ENCODE measurements at regions not wholly inside any gene's neighbourhood (a gene's known extent, or its start where the extent isn't known, plus 50 kb on each side); places are given as distances from the start of the nearest gene placed in this dataset.

DNA sequence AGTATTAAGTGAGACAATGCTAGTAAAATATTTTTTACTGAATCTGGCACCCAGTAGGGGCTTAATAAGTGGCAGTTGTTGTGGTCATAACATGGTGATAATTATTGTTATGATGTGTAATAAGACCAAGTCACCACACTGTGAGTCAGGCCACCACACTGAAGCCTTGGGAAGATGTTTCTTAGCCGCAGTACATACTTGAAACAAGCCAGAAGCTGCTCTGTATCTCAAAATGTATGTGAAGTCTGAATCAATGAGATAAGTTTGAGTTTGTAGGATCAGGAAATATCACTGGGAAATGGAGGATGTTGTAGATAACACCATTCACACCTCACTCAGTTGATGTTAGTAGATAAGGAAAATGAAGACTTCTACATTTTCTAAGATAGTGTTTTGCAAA lies 51.3 kb upstream of the PTPN3 start:
- DNase-seq (ENCODE audit: low read depth in 3 of 3, low spot score in 2 of 3) = no peak

DNA sequence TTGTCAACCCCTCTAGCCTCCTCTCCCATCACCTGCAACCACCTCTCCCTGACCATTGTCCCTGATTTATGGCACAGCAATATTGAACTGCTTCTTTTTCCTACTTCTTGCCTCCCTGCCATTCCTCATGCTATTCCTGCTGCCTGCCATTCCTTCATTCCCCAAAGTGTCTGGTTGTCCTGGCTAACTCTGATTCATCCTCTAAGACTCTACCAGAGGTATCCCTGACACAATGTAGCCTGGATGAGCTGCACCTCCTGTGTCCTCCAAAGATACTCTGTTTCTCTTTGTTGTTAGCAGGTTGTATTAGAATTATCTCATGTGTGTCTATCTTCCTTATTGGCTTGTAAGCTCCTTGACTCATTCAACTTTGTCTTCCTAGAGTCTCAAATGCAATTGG lies 53.5 kb upstream of the PTPN3 start:
- no peak for DNase-seq (ENCODE audit: low read depth in 3 of 3, low spot score in 2 of 3)

DNA sequence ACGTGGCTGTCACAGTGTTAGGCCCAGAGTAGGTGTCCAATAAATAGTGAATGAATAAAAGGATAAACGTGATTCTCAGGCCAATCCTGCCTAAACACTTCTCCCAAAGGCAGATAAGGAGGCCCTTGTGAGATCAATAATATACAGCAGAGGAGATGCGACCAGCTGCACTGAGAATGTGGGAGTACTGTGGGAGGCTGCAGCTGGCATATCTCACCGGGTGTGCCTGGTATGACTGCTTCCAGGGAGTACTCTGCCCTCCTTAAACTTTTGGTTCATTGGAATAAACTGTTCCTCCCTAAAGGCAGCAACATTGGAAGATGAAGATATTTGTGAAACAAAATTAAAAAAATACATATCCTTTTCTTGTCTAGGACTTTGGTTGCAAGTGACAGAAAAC lies 57.1 kb upstream of the PTPN3 start:
- no peak for DNase-seq (ENCODE audit: low read depth in 3 of 3, low spot score in 2 of 3)

DNA sequence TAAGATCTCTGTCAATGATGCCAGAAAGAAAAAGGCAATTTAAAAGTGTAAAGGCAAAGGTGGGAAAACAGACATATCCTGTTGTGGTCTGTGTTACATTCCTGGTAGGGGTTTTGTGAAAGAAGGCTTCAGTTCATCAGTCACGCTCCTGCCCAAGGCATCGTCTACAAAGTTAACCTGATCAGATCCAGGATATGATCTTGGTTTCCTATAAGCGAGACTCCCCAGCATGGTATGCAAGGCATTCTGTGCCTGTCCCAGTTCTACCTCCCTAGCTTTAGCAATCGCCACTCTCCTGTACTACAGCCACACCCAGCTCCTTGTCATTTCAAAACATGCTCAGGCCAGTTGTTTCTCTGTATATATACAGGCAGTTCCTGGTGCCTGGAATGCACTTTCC lies 58.0 kb upstream of the PTPN3 start:
- DNase-seq (ENCODE audit: low read depth in 3 of 3, low spot score in 2 of 3) = no peak

DNA sequence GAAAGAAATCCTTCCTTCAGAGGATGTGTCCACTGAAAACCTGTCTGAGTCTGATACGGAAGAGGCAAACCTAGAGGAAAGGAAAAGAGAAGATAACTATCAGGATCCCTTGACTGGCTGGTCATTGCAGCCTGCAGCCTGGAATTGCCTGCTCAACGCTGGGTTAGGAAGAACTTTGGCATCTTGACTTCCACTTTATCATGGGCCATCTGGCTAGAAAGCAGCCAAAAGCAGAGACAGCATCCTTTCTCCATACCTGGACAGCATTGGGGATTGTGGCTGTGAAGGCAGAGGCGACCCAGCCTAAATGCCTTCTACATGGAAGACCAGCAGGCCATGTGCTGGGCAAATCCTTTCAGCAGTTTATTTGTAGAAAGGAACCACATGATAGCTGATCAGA lies 58.7 kb upstream of the PTPN3 start:
- DNase-seq (ENCODE audit: low read depth in 3 of 3, low spot score in 2 of 3) = no peak

DNA sequence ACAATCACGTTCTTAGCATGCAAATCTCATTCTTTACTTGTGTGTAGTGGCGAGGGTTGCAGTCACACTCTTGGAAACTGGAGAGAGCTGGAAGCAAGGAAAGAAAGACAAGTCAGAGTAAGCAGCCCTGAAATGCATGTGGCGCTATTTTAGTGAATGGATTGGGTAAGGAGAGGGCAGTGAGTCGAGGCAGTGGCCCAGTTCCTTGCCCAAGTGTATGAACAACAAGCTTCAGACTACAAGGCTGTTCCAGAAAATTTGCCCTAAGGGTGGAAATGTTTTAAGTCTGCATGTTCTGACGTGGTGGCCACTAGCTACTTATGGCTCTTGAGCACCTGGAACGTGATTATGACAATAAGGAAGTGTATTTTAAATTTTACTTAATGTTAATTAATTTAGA lies 59.4 kb upstream of the PTPN3 start:
- no peak for DNase-seq (ENCODE audit: low read depth in 3 of 3, low spot score in 2 of 3)

DNA sequence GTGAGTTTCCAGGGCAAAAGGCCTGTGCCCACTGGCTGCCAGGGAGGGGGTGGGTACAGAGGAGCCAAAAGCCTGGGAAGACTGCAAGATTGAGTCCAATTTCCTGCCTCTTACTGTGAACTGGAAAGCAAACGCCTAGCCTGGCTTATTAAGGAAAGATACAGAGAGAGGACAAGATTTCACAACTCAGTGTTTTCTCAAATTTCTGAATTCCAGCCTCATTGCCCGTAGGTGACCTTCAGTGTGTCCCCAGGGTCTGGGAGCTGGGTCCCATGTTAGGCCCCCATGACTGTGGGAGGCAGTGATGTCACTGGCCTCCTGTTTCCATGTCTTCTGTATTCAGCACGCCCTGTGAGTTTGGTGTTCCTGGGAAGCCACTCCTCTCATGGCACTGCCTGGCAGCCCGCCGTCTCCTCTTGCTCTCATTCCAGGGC lies 60.6 kb upstream of the PTPN3 start:
- no peak for DNase-seq (ENCODE audit: low read depth in 3 of 3, low spot score in 2 of 3)

DNA sequence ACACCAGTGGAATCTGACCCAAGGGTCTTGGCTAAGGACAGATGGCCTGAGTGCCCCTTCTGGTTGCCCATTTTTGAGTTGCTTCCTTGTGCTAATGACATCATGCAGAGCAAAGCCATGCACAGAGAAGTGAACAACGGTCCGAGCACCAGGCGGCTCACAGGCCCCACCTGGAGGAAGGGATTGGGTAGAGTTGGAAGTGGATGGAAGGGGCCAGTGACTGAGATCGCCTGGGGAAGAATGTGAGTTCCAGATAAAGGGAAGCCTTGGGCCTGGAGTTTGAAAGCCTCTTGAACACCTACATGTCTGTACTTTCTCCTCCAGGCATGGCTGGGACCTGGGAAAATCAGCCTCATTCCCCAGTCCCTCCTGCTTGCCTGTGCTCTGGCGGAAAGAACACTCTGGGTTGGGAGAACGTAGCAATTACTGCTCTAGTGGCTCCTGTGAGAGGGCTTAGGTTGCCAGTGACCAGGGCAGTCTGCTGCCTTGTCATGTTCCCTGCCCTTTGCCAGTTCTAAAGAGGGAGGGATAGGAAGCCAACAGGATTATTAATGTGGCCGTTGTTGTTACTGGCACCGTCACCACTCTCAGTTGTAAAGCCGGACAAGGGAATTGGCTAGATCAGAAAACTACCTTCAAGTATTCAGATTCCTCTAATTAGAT lies 62.5 kb upstream of the PTPN3 start:
- no peak for DNase-seq (ENCODE audit: low read depth in 3 of 3, low spot score in 2 of 3)

DNA sequence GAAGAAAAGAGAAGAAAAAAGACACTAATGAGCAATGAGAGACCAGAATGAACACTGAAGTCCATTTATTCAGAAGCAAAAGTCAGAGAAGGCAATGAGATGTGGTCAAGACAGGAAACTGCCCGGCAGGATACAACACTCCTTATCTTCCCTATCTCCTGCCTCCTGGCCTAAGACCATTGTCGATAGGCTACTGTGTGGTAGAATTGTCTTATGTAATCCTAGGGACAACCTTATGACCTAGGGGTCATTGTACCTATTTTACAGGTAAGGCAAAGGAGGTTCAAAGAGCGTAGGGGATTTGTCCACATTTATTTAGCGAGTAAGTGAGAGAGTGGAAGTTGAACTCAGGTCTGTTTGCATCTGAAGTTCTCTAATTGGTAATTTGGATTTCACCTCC lies 63.0 kb upstream of the PTPN3 start:
- no peak for DNase-seq (ENCODE audit: low read depth in 3 of 3, low spot score in 2 of 3)

DNA sequence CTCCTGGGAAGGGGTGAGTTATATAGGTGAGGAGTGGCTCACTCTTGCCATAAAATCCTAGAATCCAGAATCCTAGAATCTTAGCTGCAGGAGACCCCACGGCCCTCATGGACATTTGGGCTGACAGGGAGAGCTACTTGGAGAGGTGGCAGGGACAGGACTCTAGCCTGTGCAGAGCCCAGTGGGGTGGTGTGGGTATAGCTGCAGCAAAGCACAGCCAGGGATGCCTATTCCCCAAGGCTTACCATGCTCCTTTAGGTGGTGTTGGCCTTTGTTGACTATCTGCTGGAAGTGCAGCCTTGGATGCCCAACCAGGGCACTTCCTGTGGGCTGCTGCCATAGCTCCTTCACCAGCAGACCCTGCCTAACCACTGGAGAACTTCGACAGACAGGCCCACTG lies 70.0 kb upstream of the PTPN3 start:
- no peak for DNase-seq (ENCODE audit: low read depth in 3 of 3, low spot score in 2 of 3)

DNA sequence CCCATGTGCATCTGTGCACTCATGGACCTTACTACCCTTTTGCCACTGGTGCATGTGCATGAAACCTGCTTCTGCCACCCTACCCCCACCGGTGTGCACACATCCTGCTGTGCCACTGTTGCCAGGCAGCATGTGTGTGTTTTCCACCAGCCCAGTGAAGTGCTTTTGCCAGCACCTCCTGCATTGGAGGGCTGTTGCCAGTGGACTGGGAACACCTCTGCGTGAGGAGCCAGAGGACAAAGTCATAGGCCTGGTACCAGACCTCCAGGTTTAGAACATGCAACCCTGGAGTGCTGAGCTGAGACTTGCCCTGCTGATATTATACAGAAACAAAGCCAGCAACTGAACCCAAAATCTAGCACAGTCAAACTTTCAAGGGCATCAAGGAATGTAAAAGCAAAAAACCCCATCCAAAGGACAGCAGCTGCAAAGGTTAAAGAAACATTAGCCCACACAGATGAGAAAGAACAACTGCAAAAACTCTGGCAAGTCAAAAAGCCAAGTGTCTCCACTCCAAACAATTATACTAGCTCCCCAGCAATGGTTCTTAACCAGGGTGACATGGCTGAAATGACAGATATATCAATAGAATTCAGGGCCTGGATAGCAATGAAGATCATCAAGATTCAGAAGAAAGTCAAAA lies 70.6 kb upstream of the PTPN3 start:
- no peak for DNase-seq (ENCODE audit: low read depth in 3 of 3, low spot score in 2 of 3)

DNA sequence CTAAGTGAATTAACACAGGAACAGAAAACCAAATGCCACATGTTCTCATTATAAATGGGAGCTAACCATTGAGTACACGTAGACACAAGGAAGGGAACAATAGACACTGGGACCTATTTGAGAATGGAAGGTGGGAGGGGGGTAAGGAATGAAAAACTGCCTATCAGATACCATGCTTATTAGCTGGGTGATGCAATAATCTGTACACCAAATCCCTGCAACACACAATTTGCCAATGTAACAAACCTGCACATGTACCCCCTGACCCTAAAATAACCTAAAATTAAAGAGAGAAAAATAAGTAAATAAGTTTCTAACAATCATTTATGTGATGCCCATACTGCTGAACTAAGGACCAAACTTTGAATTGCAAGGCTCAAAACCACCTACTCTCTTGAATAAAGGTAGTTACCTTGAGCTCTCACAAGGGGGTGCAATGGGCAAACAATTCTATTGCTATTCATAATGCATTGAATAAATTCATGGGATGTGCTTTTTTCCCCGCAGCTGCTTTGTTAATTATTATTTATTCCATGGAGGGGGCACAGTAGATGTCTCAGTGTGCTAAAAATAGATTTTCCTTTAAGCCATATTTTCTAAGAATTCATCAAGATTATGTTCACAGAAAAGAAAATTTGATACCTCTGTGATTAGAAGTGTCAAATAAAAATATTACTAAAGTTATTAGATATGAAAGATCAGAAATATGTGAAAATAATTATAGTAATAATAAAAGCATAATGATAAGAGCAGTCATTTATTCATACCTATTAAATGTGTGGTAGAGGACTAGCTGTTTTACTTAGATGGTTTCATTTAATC lies 76.2 kb upstream of the PTPN3 start:
- DNase-seq (ENCODE audit: low read depth in 3 of 3, low spot score in 2 of 3) = peak in 2 of 3 donors; percentile 35 to 47

DNA sequence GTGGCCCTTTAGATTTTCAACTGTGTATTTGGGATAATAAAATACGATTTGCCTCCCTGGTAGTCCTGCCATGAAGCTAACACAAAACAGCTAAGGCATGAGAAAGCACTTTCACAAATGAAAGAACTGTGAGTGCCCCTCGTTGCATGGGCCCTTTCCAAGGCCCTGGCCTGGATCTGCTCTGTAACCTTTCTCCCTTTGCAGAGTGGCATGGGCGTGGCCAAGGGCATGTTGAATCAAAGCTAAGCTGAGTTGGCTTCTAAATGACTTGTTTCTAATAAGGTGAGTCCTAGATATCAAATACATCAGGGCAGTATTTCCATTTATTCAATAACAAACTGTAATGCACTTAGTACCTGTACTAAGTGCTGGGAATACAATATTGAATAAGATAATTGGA lies 78.7 kb upstream of the PTPN3 start:
- DNase-seq (ENCODE audit: low read depth in 3 of 3, low spot score in 2 of 3) = no peak

DNA sequence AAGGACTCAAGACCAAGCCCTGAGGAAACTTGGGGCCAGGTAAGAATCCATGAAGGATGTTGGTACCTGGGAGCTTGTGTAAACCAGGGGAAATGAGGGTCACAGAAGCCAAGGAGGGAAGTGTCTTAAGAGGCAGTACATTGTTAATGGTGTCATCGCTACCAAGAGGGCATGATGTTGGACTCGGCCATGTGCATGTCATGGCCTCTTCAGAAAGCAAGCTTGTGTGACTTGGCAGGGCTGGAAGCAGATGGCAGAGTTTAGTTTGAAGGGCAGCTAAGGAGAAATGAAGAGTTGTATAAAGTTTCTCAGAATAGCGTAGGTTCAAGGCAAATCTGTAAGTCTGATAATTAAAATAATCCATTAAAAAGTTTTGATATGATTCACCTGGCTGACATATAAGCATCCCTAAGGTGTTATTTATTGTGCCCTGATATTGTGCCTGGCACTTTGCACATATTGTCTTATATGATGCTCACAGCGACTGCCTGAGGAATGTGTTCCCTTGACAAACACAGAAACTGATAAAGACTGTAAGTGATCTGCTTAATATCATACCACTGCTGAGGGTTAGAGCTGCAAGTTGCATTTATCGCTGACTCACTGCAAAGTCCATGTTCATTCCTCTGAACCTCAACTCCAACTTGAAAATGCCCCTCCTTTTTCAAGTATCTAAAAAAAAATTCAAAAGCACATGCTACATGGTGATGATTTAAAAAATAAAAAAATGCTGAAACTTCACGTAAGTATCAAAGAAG lies 81.3 kb upstream of the PTPN3 start:
- DNase-seq (ENCODE audit: low read depth in 3 of 3, low spot score in 2 of 3) = no peak

DNA sequence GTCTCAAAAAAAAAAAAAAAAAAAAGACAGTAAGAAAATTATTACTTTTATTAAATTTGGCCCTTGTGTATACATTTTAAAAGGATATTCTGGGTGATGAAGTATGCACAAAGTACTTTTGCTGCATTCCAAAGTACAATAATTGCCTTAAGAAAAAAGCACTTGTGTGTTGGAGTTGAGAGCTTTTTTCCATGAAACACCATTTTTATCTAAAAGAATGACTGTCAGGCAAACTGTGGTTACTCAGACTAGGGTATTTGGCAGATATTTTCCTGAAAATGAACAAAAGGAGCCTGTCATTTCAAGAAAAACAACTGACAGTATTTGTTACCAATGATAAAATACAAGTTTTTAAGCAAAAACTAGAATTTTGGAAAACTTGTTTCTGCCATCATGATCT lies 84.3 kb upstream of the PTPN3 start:
- no peak for DNase-seq (ENCODE audit: low read depth in 3 of 3, low spot score in 2 of 3)

DNA sequence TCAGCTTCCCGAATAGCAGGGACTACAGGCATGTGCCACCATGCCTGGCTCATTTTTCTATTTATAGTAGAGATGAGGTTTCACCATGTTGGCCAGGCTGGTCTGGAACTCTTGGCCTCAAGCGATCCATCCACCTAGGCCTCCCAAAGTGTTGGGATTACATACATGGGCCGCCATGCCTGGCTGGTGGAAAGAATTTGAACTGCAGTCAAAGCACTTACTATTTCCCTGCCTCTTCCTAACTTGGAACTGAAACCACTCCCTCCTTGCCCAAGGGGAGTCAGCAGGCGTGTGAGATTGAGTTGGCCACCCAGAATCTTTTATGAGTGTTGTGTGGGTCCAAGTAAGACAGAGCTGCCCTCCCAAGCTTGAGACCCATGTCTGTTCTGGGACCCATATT lies 86.1 kb upstream of the PTPN3 start:
- no peak for DNase-seq (ENCODE audit: low read depth in 3 of 3, low spot score in 2 of 3)

DNA sequence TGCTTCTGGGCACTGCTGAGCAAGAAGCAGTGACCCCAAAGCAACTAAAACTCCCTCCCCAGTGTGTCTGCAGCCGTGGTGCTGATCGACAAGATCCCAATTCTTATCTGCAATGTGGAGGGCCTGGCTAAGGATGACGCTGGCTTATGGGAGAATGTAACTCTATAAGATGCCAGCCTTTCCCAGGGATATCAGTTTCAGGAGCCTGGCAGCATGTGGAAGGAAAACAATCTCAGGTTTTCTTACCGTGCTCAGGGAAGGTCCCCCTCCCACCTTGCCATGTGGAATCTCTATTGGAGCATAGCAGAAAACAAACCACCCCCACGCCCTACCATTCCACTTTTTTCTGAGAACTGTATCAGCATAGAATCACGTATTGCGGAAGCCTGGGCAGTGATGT lies 87.7 kb upstream of the PTPN3 start:
- peak; percentile 45 to 65 (median 56) for DNase-seq (ENCODE audit: low read depth in 3 of 3, low spot score in 2 of 3)

DNA sequence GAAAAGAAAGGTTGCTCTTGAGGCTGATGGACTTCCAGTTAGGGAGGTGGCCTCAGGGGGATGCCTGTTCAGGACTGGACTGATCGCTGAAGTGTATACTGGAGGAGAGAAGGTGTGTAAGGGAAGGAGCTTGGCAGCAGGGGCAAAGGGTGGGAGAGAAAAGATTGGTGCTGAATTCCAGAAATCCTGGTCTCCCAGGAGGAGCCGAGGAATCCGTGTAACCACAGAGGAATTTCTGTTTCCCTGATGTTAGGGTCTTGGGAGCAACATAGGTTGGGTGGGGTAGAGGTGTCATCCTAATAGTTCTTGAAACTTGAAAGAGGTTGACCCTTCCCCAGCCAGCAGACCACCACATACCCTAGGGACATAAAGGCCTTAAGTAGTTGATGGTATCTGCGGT lies 88.9 kb upstream of the PTPN3 start:
- DNase-seq (ENCODE audit: low read depth in 3 of 3, low spot score in 2 of 3) = no peak

DNA sequence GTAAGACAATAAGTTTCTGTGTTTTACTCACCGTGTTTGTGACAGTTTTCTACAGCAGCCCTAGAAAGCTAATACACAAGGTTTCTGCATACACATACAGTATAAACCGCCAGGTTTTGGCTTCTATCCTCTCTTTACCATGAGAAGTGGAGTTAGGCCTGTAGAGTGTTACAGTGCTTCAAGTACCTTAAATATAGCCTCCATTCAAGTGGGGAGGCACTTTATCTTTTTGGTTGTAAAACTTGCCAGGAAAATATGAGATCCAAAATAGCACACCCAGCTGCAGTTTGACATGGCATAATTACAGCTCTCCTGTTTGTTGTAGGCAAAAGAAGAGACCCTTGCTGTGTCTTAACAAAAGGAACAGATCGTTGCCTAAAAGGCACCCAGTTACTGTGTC lies 90.3 kb upstream of the PTPN3 start:
- no peak for DNase-seq (ENCODE audit: low read depth in 3 of 3, low spot score in 2 of 3)

DNA sequence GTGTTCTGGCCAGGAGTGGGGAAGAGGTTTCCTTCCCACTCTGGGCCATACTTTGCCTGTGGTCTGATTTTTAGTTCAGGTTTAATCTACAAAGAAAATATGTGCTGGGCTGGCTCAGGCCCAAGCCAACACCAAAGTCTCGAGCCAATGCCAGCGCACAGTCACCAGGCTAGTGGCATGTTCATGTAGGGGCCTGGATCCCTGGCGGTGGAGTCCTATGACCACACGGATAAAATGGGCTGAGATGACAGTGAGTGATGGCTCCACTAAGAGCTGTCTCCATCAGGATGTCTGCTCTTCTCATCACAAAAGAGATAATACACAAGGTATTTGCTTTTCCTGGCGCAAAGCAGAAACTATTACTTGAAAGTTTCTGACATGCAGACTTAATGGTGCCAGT lies 92.9 kb upstream of the PTPN3 start:
- DNase-seq (ENCODE audit: low read depth in 3 of 3, low spot score in 2 of 3) = no peak

DNA sequence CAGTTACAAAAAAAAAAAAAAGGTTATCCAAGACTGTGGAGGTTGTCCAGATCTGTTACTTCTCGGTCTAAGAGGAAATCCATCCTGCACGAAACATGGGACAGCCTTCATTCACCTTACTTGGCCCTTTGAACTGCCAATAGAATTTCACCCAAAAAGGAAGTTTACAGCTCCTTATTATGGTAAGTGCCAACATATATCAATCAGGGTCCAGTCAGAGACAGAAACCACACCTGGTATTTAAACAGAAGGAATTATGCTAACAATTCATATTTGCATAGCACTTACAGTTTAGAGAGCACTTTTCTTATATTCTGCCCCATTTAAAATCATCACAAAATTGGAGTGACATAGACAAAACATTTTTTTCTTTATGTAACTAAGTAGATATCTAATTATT lies 93.6 kb upstream of the PTPN3 start:
- no peak for DNase-seq (ENCODE audit: low read depth in 3 of 3, low spot score in 2 of 3)

All from right renal cortex interstitium (tissue), 3 donors.